ENCODE measurements at regions not wholly inside any gene's neighbourhood (a gene's known extent, or its start where the extent isn't known, plus 50 kb on each side); places are given as distances from the start of the nearest gene placed in this dataset.
"Not testable (repeated sequence)": the region's sequence is repeated elsewhere in the genome, so short reads cannot be mapped to it uniquely, and the experiment has no call there.

DNA sequence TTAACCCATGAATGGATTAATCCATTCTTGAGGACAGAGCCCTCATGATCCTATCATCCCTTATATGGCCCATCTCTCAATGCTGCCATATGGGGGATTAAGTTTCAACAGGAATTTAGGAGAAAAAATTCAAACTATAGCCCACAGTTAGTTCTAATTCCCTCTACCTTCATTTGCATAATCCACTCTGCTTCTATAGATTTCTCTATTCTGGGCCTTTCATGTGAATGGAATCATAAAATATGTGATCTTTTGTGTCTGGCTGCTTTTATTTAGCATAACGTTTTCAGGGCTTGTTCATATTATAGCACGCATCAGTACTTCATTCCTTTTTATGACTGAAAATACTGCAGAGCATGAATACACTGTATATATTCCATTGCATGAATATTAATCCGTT, 55.4 kb downstream of the CTSL start:
- Histone ChIP-seq H3K27me3 (ENCODE audit: low read depth) (peaks cover 19% of the 10 kb centered on the region), H3K36me3 (no peaks in the 10 kb centered on the region), H3K27ac (replicated peaks) (no peak overlapping the region), H3K4me1 (no peaks in the 10 kb centered on the region), H3K4me3 (no peak overlapping the region), H3K9me3 (replicated peaks) (no peaks in the 10 kb centered on the region)
- no peak for DNase-seq
- intact Hi-C loops (cut with micrococcal nuclease) = no loop called here
- TF ChIP-seq, protein P1, sequence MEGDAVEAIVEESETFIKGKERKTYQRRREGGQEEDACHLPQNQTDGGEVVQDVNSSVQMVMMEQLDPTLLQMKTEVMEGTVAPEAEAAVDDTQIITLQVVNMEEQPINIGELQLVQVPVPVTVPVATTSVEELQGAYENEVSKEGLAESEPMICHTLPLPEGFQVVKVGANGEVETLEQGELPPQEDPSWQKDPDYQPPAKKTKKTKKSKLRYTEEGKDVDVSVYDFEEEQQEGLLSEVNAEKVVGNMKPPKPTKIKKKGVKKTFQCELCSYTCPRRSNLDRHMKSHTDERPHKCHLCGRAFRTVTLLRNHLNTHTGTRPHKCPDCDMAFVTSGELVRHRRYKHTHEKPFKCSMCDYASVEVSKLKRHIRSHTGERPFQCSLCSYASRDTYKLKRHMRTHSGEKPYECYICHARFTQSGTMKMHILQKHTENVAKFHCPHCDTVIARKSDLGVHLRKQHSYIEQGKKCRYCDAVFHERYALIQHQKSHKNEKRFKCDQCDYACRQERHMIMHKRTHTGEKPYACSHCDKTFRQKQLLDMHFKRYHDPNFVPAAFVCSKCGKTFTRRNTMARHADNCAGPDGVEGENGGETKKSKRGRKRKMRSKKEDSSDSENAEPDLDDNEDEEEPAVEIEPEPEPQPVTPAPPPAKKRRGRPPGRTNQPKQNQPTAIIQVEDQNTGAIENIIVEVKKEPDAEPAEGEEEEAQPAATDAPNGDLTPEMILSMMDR (IDR thresholded peaks at IDR 0.05; ENCODE audit: borderline replicate concordance) = no peak

DNA sequence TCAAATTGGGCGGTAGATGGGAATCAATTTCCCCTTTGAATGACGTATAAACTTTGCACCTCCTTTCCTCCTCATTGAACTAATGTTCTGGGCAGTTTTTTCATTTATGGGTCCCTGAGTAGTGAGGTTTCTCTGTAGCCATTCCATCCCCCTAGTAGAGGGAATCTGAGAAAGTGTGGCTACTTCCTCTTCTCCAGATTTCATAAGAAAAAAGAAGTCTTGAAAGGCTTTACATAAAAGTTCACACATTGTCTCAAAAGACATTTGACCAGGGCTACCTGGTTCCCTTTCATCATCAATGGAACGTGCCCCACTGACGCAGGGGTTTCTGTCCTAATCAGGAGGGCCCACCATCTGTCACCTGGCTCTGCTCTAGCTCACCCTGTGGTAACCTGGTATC, 57.3 kb downstream of the CTSL start:
- intact Hi-C loops (cut with micrococcal nuclease) = no loop called here
- Histone ChIP-seq H3K27me3 (ENCODE audit: low read depth) (peaks cover 19% of the 10 kb centered on the region), H3K27ac (replicated peaks) (no peak overlapping the region), H3K36me3 (no peaks in the 10 kb centered on the region), H3K4me1 (no peaks in the 10 kb centered on the region), H3K9me3 (replicated peaks) (no peaks in the 10 kb centered on the region), H3K4me3 (no peak overlapping the region)
- TF ChIP-seq, protein P1 (IDR thresholded peaks at IDR 0.05; ENCODE audit: borderline replicate concordance) = no peak
- DNase-seq = no peak

DNA sequence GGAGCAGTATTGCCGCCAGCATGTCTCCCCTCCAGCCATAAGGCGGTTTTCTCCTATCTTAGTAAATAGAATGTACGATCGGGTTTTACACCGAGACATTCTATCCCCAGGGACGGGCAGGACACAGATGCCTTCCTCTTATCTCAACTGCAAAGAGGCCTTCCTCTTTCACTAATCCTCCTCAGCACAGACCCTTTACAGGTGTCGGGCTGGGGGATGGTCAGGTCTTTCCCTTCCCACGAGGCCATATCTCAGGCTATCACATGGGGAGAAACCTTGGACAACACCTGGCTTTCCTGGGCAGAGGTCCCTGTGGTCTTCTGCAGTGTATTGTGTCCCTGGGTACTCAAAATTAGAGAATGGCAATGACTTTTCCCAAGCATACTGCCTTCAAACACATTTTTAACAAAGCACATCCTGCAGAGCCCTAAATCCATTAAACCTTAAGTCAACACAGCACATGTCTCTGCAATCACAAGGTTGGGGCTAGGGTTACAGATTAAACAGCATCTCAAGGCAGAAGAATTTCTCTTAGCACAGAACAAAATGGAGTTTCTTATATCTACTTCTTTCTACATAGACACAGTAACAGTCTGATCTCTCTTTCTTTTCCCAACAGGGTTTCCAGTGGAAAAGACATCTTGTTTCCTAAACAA, 59.5 kb downstream of the CTSL start:
- H3K36me3 ChIP-seq; DNase-seq; H3K27ac ChIP-seq (replicated peaks); H3K4me3 ChIP-seq; H3K4me1 ChIP-seq; intact Hi-C loops (cut with micrococcal nuclease); H3K9me3 ChIP-seq (replicated peaks): not testable (repeated sequence)
- peaks cover 19% of the 10 kb centered on the region for H3K27me3 ChIP-seq (ENCODE audit: low read depth)

DNA sequence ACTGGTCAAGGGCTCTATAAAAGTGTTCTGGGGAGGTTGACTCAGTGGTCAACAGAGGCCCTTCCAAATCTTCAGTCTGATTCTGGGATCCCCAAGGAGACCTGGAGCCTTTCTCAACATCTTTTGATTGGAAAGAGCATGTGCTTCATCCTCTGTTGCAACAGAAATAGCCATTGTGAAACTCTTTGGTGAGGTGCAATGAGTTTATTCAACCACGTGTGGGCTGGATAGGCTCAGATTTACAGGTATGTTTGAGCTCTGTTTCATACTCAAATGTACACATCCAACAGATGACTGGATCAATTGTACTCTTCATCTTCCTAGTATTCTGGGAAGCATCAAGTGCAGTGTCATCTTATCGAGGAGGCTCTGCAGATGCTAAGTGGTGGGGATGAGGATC, 60.5 kb downstream of the CTSL start:
- H3K36me3 ChIP-seq = no peaks in the 10 kb centered on the region
- no peaks in the 10 kb centered on the region for H3K9me3 ChIP-seq (replicated peaks)
- H3K27ac ChIP-seq (replicated peaks) = no peak overlapping the region
- H3K4me3 ChIP-seq = no peak overlapping the region
- DNase-seq = no peak
- peaks cover 19% of the 10 kb centered on the region for H3K27me3 ChIP-seq (ENCODE audit: low read depth)
- intact Hi-C loops (cut with micrococcal nuclease) = no loop called here
- H3K4me1 ChIP-seq = peaks cover under 1% of the 10 kb centered on the region
- TF ChIP-seq, protein P1 (IDR thresholded peaks at IDR 0.05; ENCODE audit: borderline replicate concordance) = no peak

DNA sequence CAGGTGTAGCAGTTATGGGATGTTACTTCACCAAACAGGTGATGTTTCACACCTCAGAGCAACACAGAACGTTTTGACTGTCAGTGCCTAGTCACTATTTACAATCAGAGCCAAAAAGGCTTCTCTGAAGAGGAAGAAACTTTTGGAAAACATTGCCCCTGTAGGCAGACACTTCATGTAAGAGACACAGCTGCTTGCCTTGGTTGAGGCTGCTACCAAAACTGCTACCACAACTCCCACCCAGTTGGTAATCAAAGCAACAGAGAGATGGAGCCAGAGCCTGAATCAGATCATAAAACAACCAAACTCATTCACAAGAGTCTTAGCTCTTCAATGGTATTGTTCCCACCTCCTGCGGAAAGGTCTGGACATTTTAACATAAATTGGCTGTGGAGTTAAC, 61.0 kb downstream of the CTSL start:
- Histone ChIP-seq H3K9me3 (replicated peaks) (no peaks in the 10 kb centered on the region), H3K27me3 (ENCODE audit: low read depth) (peaks cover 19% of the 10 kb centered on the region), H3K4me3 (no peak overlapping the region), H3K36me3 (no peaks in the 10 kb centered on the region), H3K4me1 (peaks cover 5% of the 10 kb centered on the region), H3K27ac (replicated peaks) (no peak overlapping the region)
- no peak for DNase-seq
- TF ChIP-seq, protein P1 (IDR thresholded peaks at IDR 0.05; ENCODE audit: borderline replicate concordance) = no peak
- intact Hi-C loops (cut with micrococcal nuclease) = no loop called here

DNA sequence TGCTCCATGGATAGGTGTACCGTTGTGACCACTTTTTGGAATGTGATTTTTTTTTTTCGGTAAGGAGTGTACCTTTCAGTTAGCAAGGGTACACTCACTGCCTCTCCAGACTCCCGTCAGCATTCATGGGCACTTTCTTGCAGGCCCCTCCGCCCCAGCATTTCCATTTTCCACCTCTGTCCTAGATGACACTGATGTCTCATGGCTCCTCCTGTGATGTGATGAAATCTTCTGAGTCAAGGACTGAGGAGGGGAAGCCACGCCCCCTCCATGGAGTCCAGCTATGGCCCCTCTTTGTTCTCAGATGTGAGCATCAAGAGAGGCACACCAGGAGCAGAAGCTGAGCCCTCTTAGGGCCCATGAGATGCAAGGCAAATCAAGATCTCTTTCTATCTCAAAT, 61.8 kb downstream of the CTSL start:
- Histone ChIP-seq H3K4me3 (no peak overlapping the region), H3K27ac (replicated peaks) (no peak overlapping the region), H3K36me3 (no peaks in the 10 kb centered on the region), H3K4me1 (peaks cover 11% of the 10 kb centered on the region), H3K27me3 (ENCODE audit: low read depth) (peaks cover 19% of the 10 kb centered on the region), H3K9me3 (replicated peaks) (no peaks in the 10 kb centered on the region)
- no peak for DNase-seq
- TF ChIP-seq, protein P1 (IDR thresholded peaks at IDR 0.05; ENCODE audit: borderline replicate concordance) = no peak
- intact Hi-C loops (cut with micrococcal nuclease) = no loop called here

Measured in left ventricle myocardium inferior (tissue), 1 donor.